HG03196 (cell line): ENCODE measurements at regions not wholly inside any gene's neighbourhood (a gene's known extent, or its start where the extent isn't known, plus 50 kb on each side); places are given as distances from the start of the nearest gene placed in this dataset.
"Not testable (repeated sequence)": the region's sequence is repeated elsewhere in the genome, so short reads cannot be mapped to it uniquely, and the experiment has no call there.

Source experiments
- ATAC-seq: cut with Tn5 transposase; IDR thresholded peaks from one replicate; pipeline ENCODE4 v1.9.1; 2021; ENCODE audit not compliant: unreplicated experiment

- no peak for ATAC-seq
Measured at GRCh38 chr7:42574685-42575084, 337.2 kb downstream of the C7orf25 start.

GRCh38 chr7:42573881-42574672, 337.1 kb upstream of the GLI3 start:
- no peak for ATAC-seq

GRCh38 chr7:42572561-42572960, 335.6 kb upstream of the GLI3 start:
- ATAC-seq: no peak

GRCh38 chr7:42572056-42572455, 335.0 kb upstream of the GLI3 start:
- no peak for ATAC-seq

- no peak for ATAC-seq
Measured at GRCh38 chr7:42570944-42571343, 333.9 kb upstream of the GLI3 start.

- ATAC-seq: no peak
Measured at GRCh38 chr7:42567051-42567450, 330.0 kb upstream of the GLI3 start.

- ATAC-seq: no peak
Measured at GRCh38 chr7:42561797-42562196, 324.8 kb upstream of the GLI3 start.

- no peak for ATAC-seq
Measured at GRCh38 chr7:42560866-42561265, 323.9 kb upstream of the GLI3 start.

- not testable (repeated sequence) for ATAC-seq
Measured at GRCh38 chr7:42554932-42555331, 317.9 kb upstream of the GLI3 start.

GRCh38 chr7:42552227-42552626, 315.2 kb upstream of the GLI3 start:
- ATAC-seq: no peak

GRCh38 chr7:42550706-42551470, 313.9 kb upstream of the GLI3 start:
- no peak for ATAC-seq

GRCh38 chr7:42549866-42550485, 313.0 kb upstream of the GLI3 start:
- ATAC-seq: no peak

- no peak for ATAC-seq
Measured at GRCh38 chr7:42548816-42549611, 312.0 kb upstream of the GLI3 start.

GRCh38 chr7:42545049-42545724, 308.2 kb upstream of the GLI3 start:
- ATAC-seq: no peak

- no peak for ATAC-seq
Measured at GRCh38 chr7:42543953-42544352, 306.9 kb upstream of the GLI3 start.

- not testable (repeated sequence) for ATAC-seq
Measured at GRCh38 chr7:42542446-42542845, 305.4 kb upstream of the GLI3 start.

GRCh38 chr7:42534441-42534840, 297.4 kb upstream of the GLI3 start:
- ATAC-seq: no peak

GRCh38 chr7:42527004-42527403, 290.0 kb upstream of the GLI3 start:
- no peak for ATAC-seq

GRCh38 chr7:42522227-42522991, 285.4 kb upstream of the GLI3 start:
- ATAC-seq: no peak

GRCh38 chr7:42511027-42511426, 274.0 kb upstream of the GLI3 start:
- ATAC-seq: no peak
